Upper lobe of right lung (tissue), 1 donor: ENCODE measurements at regions not wholly inside any gene's neighbourhood (a gene's known extent, or its start where the extent isn't known, plus 50 kb on each side); places are given as distances from the start of the nearest gene placed in this dataset.

ENCODE experiments used
- ATAC-seq: fragments of 200-7000 bp; cut with Tn5 transposase; one replicate; pipeline ENCODE4 v1.9.1; 2020; ENCODE audit warnings: mild to moderate bottlenecking, moderate library complexity
- DNase-seq: peaks from one replicate; pipeline ENCODE4 v3.0.0-alpha.2; 2020
- H3K27ac ChIP-seq: fragments of 200-600 bp; one replicate; pipeline ENCODE4 v1.8.0; 2022
- H3K27me3 ChIP-seq: fragments of 200-600 bp; one replicate; pipeline ENCODE4 v1.8.0; 2022; ENCODE audit warnings: mild to moderate bottlenecking
- H3K36me3 ChIP-seq: fragments of 200-600 bp; one replicate; pipeline ENCODE4 v1.8.0; 2022
- H3K4me1 ChIP-seq: fragments of 200-600 bp; one replicate; pipeline ENCODE4 v1.8.0; 2022
- H3K4me3 ChIP-seq: fragments of 200-600 bp; one replicate; pipeline ENCODE4 v1.8.0; 2022; ENCODE audit warnings: mild to moderate bottlenecking
- H3K9me3 ChIP-seq: fragments of 200-600 bp; one replicate; pipeline ENCODE4 v1.8.0; 2022
- intact Hi-C: fragments of 100-400 bp; cut with DNase I; formaldehyde crosslinking; loops from one replicate; pipeline ENCODE4 v1.11.0; 2022
- TF ChIP-seq, protein P1 (sequence below): fragments of 200-600 bp; IDR thresholded peaks from one replicate; pipeline ENCODE4 v1.8.0; 2022; ENCODE audit warnings: antibody characterized with exemption
- donor health status: DM: no; HTN: yes; CAD: no; lungs with severe emphysema.

DNA sequence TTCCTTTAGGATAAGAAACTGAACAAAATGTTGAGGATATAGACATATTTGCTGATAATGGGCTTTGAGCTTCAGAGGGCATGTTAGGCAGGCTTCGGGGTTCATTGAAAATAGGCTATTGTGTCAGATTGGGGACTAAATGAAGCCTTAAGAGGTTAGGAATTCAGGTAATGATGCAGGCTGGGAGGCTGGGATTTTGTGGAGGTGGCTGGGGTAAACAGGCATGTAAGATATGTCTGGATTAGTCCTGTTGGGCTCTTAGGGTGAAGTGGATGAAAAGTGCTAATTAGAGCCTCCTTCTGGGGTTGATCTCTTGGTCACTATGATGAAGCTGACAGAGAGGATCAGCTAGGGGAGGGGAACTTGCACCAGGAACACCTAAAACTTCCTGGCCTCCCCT lies 80.2 kb upstream of the ESX1 start:
- no peak for DNase-seq
- ATAC-seq: no peak
- H3K4me3 ChIP-seq: no peak overlapping the region
- TF ChIP-seq, protein P1, sequence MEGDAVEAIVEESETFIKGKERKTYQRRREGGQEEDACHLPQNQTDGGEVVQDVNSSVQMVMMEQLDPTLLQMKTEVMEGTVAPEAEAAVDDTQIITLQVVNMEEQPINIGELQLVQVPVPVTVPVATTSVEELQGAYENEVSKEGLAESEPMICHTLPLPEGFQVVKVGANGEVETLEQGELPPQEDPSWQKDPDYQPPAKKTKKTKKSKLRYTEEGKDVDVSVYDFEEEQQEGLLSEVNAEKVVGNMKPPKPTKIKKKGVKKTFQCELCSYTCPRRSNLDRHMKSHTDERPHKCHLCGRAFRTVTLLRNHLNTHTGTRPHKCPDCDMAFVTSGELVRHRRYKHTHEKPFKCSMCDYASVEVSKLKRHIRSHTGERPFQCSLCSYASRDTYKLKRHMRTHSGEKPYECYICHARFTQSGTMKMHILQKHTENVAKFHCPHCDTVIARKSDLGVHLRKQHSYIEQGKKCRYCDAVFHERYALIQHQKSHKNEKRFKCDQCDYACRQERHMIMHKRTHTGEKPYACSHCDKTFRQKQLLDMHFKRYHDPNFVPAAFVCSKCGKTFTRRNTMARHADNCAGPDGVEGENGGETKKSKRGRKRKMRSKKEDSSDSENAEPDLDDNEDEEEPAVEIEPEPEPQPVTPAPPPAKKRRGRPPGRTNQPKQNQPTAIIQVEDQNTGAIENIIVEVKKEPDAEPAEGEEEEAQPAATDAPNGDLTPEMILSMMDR: no peak
- H3K36me3 ChIP-seq: no peaks in the 10 kb centered on the region
- no peaks in the 10 kb centered on the region for H3K4me1 ChIP-seq
- H3K9me3 ChIP-seq: no peaks in the 10 kb centered on the region
- H3K27ac ChIP-seq: no peak overlapping the region
- H3K27me3 ChIP-seq: no peaks in the 10 kb centered on the region
- intact Hi-C loops: no loop called here

DNA sequence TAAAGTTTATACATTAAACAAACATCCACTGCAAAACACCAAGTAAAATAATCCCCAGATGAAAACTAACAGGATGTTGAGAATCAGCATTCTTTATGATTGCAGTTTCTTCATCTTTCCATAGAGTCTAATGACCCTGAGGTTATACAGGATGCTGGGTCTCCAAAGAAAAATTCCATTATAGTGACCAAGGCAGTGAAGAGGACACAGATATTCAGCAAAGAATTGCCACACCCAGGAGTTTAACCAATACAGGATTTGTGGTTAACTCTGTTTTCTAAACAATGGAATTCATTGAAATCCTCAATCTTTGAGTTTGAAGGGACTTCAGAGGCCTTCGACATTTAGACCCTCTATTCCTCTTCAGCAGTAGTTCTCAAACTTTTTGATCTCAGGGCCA lies 76.2 kb upstream of the ESX1 start:
- H3K27ac ChIP-seq: no peak overlapping the region
- H3K36me3 ChIP-seq: no peaks in the 10 kb centered on the region
- no peak overlapping the region for H3K4me3 ChIP-seq
- DNase-seq (no peak), ATAC-seq (no peak)
- H3K4me1 ChIP-seq: no peaks in the 10 kb centered on the region
- H3K27me3 ChIP-seq: no peaks in the 10 kb centered on the region
- intact Hi-C loops: no loop called here
- TF ChIP-seq, protein P1: no peak
- no peaks in the 10 kb centered on the region for H3K9me3 ChIP-seq

DNA sequence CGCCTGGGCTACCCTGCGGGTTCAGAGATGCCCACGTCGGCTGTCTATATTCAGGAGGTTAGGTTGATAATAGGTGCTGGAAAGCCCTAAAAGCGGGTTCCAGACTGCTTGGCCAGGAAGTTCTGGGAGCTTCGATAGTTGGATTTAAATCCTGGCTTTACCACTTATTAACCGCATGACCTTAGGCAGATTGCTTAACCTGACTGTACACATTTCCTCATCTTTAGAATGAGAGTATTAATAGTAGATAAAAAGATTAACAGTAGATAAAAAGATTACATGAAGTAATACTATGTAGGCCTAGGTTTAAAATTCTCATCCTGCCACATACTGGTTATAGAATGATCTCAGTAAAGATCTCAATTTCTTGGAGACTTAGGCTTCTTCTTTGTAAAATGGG lies 75.0 kb upstream of the ESX1 start:
- H3K27ac ChIP-seq: no peak overlapping the region
- TF ChIP-seq, protein P1: no peak
- H3K9me3 ChIP-seq: no peaks in the 10 kb centered on the region
- no peak for DNase-seq
- no peaks in the 10 kb centered on the region for H3K4me1 ChIP-seq
- H3K4me3 ChIP-seq: no peak overlapping the region
- no peaks in the 10 kb centered on the region for H3K36me3 ChIP-seq
- no peak for ATAC-seq
- intact Hi-C loops: no loop called here
- H3K27me3 ChIP-seq: no peaks in the 10 kb centered on the region

DNA sequence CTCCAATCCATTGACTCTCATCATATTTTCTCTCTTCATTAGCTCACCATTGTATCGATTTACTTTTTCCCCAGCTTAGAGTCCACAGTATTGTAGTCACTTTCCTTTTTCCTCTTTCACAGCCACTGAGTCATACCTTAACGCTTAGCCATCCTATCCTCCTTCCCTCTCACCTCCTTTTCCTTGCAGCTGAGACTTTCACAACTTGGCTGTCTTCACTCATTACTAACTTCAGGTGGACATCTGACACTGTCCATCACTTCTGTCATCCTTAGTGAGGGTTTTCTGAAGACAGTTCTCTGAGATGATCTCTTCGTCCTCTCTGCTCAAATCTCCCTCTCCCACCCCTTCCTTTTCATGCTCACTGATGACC lies 70.5 kb upstream of the ESX1 start:
- no peaks in the 10 kb centered on the region for H3K36me3 ChIP-seq
- ATAC-seq (no peak), DNase-seq (no peak)
- H3K4me1 ChIP-seq: no peaks in the 10 kb centered on the region
- H3K4me3 ChIP-seq: no peak overlapping the region
- TF ChIP-seq, protein P1: no peak
- no peaks in the 10 kb centered on the region for H3K9me3 ChIP-seq
- intact Hi-C loops: no loop called here
- H3K27me3 ChIP-seq: no peaks in the 10 kb centered on the region
- H3K27ac ChIP-seq: no peak overlapping the region

DNA sequence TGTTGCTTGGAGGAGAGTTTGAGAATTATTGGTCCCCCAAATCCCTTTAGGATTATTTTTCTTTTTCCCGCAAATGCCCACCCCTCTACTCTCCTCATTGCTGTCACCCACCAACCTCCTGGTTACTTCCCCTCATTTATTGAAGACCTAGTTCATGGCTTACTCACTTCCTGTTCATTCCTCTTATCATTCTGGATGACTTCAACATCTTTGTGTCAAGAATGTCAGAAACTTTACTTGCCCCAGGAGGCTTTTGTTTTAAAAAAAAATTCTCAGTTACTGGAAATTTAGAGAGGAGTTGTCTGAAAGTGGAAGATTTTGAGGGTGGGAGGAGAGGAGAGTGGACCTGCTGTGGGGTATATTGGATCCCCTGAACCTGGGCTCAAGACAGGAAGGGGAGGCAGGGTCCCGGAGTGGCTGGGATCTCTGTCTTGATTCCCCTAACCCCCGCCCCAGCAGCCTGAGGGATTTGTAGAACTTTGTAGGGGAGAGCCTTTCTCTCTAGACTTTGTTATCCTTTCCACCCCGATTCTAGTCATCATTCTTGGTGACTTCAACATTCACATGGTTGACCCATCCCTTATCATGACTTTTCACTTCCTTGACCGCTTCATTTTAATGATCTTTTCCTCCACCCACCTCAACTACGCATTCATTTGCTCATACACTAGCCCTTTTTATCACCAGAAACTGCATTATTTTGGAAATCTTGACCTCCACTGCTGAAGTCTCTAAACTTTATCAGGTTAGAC lies 69.9 kb upstream of the ESX1 start:
- Histone ChIP-seq H3K4me1 (no peaks in the 10 kb centered on the region), H3K36me3 (no peaks in the 10 kb centered on the region), H3K27ac (no peak overlapping the region), H3K27me3 (no peaks in the 10 kb centered on the region), H3K9me3 (no peaks in the 10 kb centered on the region), H3K4me3 (no peak overlapping the region)
- TF ChIP-seq, protein P1: no peak
- intact Hi-C loops: no loop called here
- ATAC-seq: no peak
- no peak for DNase-seq

DNA sequence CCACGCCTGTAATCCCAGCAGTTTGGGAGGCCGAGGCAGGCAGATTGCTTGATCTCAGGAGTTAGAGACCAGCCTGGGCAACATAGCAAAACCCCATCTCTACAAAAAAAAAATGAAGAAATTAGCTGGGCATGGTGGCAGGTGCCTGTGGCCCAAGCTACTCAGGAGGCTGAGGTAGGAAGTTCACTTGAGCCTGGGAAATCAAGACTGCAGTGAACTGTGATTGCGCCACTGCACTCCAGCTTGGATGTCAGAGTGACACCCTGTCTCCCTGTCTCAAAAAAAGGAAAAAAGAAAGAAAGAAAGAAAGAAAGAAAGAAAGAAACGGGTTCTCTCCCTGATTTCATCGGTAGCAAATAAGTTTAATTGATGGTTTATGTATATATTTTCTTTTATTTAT lies 64.6 kb upstream of the ESX1 start:
- no peaks in the 10 kb centered on the region for H3K36me3 ChIP-seq
- TF ChIP-seq, protein P1: no peak
- no peaks in the 10 kb centered on the region for H3K4me1 ChIP-seq
- no peak for ATAC-seq
- intact Hi-C loops: no loop called here
- H3K27ac ChIP-seq: no peak overlapping the region
- H3K27me3 ChIP-seq: no peaks in the 10 kb centered on the region
- DNase-seq: no peak
- H3K9me3 ChIP-seq: no peaks in the 10 kb centered on the region
- no peak overlapping the region for H3K4me3 ChIP-seq
